Medulla oblongata (tissue), 1 donor: ENCODE measurements at regions not wholly inside any gene's neighbourhood (a gene's known extent, or its start where the extent isn't known, plus 50 kb on each side); places are given as distances from the start of the nearest gene placed in this dataset.
"Not testable (repeated sequence)": the region's sequence is repeated elsewhere in the genome, so short reads cannot be mapped to it uniquely, and the experiment has no call there.

Source experiments
- DNase-seq: peaks from one replicate; pipeline ENCODE4 v3.0.0-alpha.2; 2015; ENCODE audit errors: extremely low spot score

DNA sequence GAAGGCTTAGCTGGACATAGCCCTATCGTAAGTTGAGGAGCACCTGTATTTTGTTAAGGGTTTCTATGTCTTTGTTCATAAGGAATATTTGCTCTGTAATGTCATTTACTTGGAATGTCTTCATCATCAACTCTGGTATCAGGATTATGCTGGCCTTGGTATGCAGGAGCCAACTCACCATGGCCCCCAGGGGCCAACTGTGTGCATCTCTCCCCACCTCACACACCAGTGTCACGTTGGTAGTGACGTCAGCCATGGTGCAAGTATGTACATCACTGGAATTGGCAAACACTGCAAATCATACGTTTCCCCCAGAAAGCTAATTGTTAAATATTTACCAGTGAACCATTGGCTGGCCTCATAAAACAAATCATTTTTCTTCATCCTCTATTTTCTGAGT is 70.8 kb downstream of the YTHDF1 start:
- no peak for DNase-seq

DNA sequence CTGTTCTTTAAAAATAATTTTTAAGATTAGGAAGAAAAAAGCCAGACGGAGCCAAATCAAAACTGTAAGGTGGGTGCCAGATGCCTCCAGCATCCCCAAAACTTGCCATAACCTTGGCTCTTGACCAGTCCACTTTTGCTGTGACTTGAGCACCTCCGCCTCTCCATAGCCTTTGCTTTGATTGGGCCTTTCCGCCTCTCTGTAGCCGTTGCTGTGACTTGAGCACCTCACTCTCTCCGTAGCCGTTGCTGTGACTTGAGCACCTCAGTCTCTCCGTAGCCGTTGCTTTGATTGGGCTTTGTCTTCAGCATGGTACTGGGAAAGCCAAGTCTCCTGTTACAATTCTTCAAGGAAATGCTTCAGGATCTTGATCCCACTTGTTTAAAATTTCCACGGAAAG is 73.0 kb downstream of the YTHDF1 start:
- DNase-seq = no peak

- no peak for DNase-seq
Observed at GRCh38 chr20:63141531-63141930, 74.4 kb downstream of the YTHDF1 start.

GRCh38 chr20:63140514-63141433 is 75.2 kb downstream of the YTHDF1 start:
- DNase-seq = no peak

GRCh38 chr20:63139837-63140236 is 76.1 kb downstream of the YTHDF1 start:
- no peak for DNase-seq

DNA sequence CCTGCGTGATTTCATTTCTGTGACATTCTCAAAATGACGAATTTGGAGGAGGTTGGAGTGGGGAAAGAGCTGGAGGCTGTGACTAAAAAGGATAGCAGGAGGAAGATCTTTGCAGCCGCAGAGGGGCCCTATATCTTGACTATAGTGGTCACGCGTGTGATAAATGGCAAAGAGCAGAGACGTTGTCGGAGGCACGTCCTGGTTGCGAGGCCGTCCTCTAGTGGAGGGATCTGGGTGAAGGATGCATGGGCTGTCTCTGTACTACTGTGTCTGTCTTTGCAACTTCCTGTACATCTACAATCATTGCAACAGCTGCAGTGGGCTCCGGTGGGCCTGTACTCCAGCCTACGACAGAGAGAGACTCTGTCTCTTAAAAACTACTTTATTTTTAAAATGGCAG is 76.6 kb downstream of the YTHDF1 start:
- DNase-seq = no peak

- no peak for DNase-seq
Observed at GRCh38 chr20:63138855-63139341, 77.0 kb downstream of the YTHDF1 start.

- DNase-seq = no peak
Observed at GRCh38 chr20:63137851-63138415, 78.0 kb downstream of the YTHDF1 start.

DNA sequence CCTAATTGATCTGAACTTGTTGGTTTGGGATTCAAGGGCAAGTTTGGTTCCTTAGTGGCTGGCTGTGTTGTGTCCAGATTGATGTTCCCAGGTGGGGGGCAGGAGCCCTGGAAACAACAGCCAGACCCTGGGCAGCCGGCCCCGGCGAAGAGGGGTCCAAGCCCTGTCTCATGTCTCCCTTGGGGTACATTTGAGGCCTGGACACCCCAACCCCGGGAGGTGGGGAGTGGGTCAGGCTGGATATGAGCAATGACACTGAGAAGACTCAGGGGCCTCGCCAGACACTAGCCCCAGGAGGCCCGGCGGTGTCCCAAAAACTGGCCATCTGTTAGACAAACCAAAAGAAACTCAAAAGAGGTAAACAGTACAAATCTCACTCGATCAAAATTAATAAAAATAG is 79.6 kb downstream of the YTHDF1 start:
- no peak for DNase-seq

- DNase-seq = no peak
Observed at GRCh38 chr20:63135411-63135810, 80.5 kb downstream of the YTHDF1 start.

- not testable (repeated sequence) for DNase-seq
Observed at GRCh38 chr20:63134711-63135361, 81.1 kb downstream of the YTHDF1 start.

DNA sequence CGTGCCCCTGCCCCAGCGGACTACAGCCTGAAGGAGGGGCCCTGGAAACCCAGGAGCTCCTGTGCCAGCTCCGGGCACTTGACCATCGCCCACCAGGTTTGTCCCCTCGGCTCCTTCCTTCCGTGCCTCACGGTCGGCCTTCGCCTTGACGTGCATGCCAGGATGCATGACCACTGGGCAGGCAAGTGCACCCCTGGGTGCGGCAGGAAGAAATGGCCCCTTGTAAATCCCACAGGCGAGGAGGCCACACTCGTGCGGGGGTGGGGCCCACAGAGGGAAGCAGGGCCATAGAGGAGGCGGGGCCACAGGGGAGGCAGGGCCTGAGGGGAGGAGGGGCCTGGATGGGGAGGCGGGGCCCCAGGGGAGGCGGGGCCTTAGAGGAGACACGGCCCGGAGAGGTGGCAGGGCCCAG is 81.7 kb downstream of the YTHDF1 start:
- DNase-seq = no peak

DNA sequence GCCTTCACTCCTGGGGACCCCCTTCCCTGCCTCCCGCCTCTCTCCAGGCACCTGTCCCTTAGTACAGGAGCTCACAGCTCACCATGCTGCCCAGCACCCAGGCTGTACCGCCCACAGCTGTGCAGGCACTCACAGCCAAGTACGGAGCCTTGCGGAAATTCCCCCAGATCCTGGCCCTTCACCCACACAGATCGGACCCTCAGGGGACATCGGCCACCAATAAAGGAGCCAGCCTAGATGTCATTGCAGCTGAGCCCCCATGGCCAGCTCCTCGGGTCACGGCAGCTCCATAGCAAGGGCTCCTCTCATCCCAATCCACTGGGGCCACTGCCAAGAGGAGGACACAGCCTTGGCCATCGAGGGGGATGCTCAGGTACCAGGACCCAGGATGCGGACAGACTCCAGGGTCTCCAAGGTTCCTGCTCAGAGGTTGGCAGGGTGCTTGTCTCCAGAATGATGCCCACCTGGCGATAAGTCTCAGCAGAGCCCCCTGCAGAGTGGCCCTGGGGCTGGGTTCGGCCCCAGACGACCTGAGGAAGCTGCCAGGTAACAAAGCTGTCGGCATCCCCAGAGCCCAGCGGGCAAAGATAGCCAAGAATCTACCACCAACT is 82.3 kb downstream of the YTHDF1 start:
- no peak for DNase-seq

- no peak for DNase-seq
Observed at GRCh38 chr20:63132715-63133471, 83.0 kb downstream of the YTHDF1 start.

DNA sequence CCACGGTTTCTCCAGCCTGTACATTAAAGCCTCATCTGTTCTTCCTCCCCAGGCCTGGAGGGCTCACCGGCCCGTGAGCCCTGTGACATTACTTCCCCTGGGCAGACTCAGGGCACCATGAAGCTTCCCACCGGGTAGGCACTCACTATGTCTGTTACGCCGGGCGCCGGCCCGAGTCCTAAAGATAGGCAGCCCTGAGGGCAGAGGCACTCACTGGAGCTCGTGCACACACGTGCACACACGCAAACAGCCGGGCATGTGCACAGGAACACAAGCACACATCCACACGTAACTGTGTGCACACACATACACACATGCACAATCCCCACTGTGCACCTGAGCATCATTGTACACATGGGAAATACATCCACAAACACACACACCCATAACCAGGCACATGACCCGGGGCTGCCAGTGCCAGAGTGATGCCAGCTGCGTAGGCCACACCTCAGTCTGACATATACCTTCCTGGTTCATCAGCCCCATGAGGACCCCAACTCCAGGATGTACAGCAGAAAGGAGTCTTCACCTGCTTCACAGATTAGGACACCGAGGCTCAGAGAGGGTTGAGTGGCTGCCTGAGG is 83.7 kb downstream of the YTHDF1 start:
- no peak for DNase-seq

- no peak for DNase-seq
Observed at GRCh38 chr20:63130658-63131577, 85.0 kb downstream of the YTHDF1 start.

GRCh38 chr20:63129991-63130657 is 85.8 kb downstream of the YTHDF1 start:
- DNase-seq = peak; percentile 50

DNA sequence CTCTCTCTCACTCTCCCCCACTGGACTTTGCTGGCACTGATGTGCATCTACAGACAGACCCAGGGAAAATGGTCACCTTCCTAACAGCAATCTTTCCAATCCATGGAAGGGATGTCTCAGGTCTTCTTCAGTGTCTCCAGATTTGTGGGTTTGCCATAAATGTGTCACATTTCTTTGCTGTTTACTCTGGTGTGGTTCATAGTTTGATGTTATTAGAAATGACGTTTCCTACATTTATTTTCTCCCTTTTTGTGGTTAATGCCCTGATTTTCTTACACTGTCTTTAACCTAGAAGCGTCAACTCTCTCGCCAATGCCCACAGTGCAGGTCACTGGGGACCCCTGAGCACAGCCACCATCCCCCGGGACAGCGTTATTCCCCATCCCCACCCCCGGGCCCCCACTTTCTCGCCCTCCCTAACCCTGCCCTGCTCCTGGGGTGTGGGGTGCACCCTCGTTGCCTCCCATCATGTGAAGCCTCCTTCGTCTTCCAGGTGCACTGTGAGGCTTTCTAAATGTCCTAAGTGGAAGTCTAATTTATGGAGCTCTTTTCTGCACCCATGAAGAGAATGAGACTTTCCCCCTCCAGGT is 86.5 kb downstream of the YTHDF1 start:
- DNase-seq = no peak

- no peak for DNase-seq
Observed at GRCh38 chr20:63128956-63129355, 87.0 kb downstream of the YTHDF1 start.
